Tibial nerve (tissue), 4 donors: ENCODE measurements at regions not wholly inside any gene's neighbourhood (a gene's known extent, or its start where the extent isn't known, plus 50 kb on each side); places are given as distances from the start of the nearest gene placed in this dataset.
A peak's percentile ranks its signal among the peaks of the same experiment; 100 is the strongest.

Experiments
- DNase-seq, 2 donors: peaks; one replicate each; pipeline ENCODE4 v3.0.0-alpha.2; 2019; ENCODE audit warnings: low spot score in 2 of 2
- H3K27ac ChIP-seq, 4 donors: fragments of 200-600 bp; sonication (generic) in 3 of 4; one replicate each; pipeline ENCODE4 v1.5.1; 2017 to 2019; ENCODE audit warnings: mild to moderate bottlenecking in 1 of 4
- H3K27me3 ChIP-seq, 2 donors: fragments of 200-600 bp; sonication (generic) in 1 of 2; one replicate each; pipeline versions ENCODE4 v1.5.1 to v1.6.0; 2017 to 2019
- H3K36me3 ChIP-seq, 3 donors: fragments of 200-600 bp; sonication (generic); one replicate each; pipeline ENCODE4 v1.5.1; 2018 to 2019
- H3K4me1 ChIP-seq, 4 donors: fragments of 200-600 bp; sonication (generic) in 3 of 4; one replicate each; pipeline ENCODE4 v1.5.1; 2017 to 2019
- H3K4me3 ChIP-seq, 4 donors: fragments of 200-600 bp; sonication (generic) in 3 of 4; one replicate each; pipeline ENCODE4 v1.5.1; 2017 to 2019; ENCODE audit warnings: mild to moderate bottlenecking in 1 of 4, moderate library complexity in 1 of 4
- H3K9me3 ChIP-seq, 4 donors: fragments of 200-600 bp; sonication (generic) in 3 of 4; one replicate each; pipeline ENCODE4 v1.5.1; 2017 to 2019
- CTCF ChIP-seq, 5 experiments: fragments of 200-600 bp in 3 of 5; fragments of 450-650 bp in 2 of 5; sonication (generic) in 3 of 5; IDR thresholded peaks; one replicate each; pipeline ENCODE4 v1.5.1; 2016 to 2019; ENCODE audit warnings: antibody characterized with exemption in 5 of 5, mild to moderate bottlenecking in 3 of 5, moderate library complexity in 2 of 5
- EP300 ChIP-seq, 2 donors: sonication (generic); formaldehyde crosslinking; IDR thresholded peaks; one replicate each; pipeline ENCODE4 v1.6.1; 2017; ENCODE audit warnings: antibody characterized with exemption in 2 of 2, mild to moderate bottlenecking in 1 of 2
- POLR2A ChIP-seq, 2 donors: fragments of 450-650 bp; IDR thresholded peaks; one replicate each; pipeline ENCODE4 v1.6.1; 2017; ENCODE audit warnings: antibody characterized with exemption in 2 of 2, mild to moderate bottlenecking in 2 of 2, moderate library complexity in 2 of 2
- WGBS, 2 donors: methylation state at CpG; one replicate each; pipeline ENCODE4 v1.1.5; 2018; 5-methylcytosine and 5-hydroxymethylcytosine counted together

- no peaks in the 10 kb centered on the region for H3K4me1 ChIP-seq
- DNase-seq: no peak
- no peaks in the 10 kb centered on the region for H3K27me3 ChIP-seq
- no peak overlapping the region for H3K4me3 ChIP-seq
- no peak overlapping the region for H3K27ac ChIP-seq
- H3K36me3 ChIP-seq: no peaks in the 10 kb centered on the region
- WGBS, 2 donors: 48 to 51% methylated on average over 5 of the region's 5 CpGs
- H3K9me3 ChIP-seq: no peaks in the 10 kb centered on the region
- TF ChIP-seq CTCF (IDR thresholded peaks at IDR 0.05) (no peak), POLR2A (IDR thresholded peaks at IDR 0.05) (no peak), EP300 (IDR thresholded peaks at IDR 0.05) (no peak)
Observed at GRCh38 chrY:11293392-11293791, 1407.6 kb upstream of the USP9Y start.

GRCh38 chrY:11334151-11334550, 1366.9 kb upstream of the USP9Y start:
- no peaks in the 10 kb centered on the region for H3K9me3 ChIP-seq
- DNase-seq: peak; percentile 4 to 15
- WGBS, 2 donors: 57 to 69% methylated on average over 13 of the region's 13 CpGs
- H3K36me3 ChIP-seq: no peaks in the 10 kb centered on the region
- no peaks in the 10 kb centered on the region for H3K27me3 ChIP-seq
- no peaks in the 10 kb centered on the region for H3K4me1 ChIP-seq
- TF ChIP-seq CTCF (IDR thresholded peaks at IDR 0.05): no peak
- TF ChIP-seq POLR2A (IDR thresholded peaks at IDR 0.05): no peak
- TF ChIP-seq EP300 (IDR thresholded peaks at IDR 0.05): no peak
- no peak overlapping the region for H3K4me3 ChIP-seq
- no peak overlapping the region for H3K27ac ChIP-seq
